AG09309 (cell line): ENCODE measurements at regions not wholly inside any gene's neighbourhood (a gene's known extent, or its start where the extent isn't known, plus 50 kb on each side); places are given as distances from the start of the nearest gene placed in this dataset.

Experiments
- DNase-seq: peaks from one replicate; pipeline ENCODE4 v3.0.0-alpha.2; 2010; ENCODE audit warnings: low read depth
- H3K4me3 ChIP-seq: 2 replicates; pipeline ENCODE4 v1.5.1; 2011; ENCODE audit warnings: mild to moderate bottlenecking, low read depth, low read length, moderate library complexity; ENCODE audit not compliant: control insufficient read depth
- TF ChIP-seq, protein P1 (sequence below): IDR thresholded peaks from 2 replicates; pipeline ENCODE4 v1.5.1; 2011; ENCODE audit warnings: mild to moderate bottlenecking, low read depth, low read length, inconsistent platforms; ENCODE audit not compliant: insufficient read depth, control insufficient read depth; ENCODE audit errors: missing control alignments

DNA sequence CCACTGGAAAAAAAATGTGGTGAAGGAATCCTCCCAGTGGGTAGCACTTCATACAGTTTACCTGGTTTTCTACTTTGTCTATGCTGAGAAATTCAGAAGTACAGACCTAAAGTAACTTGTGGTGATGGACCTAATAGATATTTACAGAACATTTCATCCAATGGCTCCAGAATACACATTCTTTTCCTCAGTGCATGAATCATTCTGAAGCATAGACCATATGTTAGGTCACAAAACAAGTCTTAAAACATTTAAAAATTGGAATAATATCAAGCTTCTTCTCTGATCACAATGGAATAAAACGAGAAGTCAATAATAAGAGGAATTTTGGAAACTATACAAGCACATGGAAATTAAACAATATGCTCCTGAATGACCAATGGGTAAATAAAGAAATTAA, 450.1 kb upstream of the INTU start:
- no peak for DNase-seq
- no peak overlapping the region for H3K4me3 ChIP-seq
- TF ChIP-seq, protein P1, sequence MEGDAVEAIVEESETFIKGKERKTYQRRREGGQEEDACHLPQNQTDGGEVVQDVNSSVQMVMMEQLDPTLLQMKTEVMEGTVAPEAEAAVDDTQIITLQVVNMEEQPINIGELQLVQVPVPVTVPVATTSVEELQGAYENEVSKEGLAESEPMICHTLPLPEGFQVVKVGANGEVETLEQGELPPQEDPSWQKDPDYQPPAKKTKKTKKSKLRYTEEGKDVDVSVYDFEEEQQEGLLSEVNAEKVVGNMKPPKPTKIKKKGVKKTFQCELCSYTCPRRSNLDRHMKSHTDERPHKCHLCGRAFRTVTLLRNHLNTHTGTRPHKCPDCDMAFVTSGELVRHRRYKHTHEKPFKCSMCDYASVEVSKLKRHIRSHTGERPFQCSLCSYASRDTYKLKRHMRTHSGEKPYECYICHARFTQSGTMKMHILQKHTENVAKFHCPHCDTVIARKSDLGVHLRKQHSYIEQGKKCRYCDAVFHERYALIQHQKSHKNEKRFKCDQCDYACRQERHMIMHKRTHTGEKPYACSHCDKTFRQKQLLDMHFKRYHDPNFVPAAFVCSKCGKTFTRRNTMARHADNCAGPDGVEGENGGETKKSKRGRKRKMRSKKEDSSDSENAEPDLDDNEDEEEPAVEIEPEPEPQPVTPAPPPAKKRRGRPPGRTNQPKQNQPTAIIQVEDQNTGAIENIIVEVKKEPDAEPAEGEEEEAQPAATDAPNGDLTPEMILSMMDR: no peak

GRCh38 chr4:127188847-127189246, 443.9 kb upstream of the INTU start:
- H3K4me3 ChIP-seq: no peak overlapping the region
- no peak for DNase-seq
- TF ChIP-seq, protein P1: no peak

DNA sequence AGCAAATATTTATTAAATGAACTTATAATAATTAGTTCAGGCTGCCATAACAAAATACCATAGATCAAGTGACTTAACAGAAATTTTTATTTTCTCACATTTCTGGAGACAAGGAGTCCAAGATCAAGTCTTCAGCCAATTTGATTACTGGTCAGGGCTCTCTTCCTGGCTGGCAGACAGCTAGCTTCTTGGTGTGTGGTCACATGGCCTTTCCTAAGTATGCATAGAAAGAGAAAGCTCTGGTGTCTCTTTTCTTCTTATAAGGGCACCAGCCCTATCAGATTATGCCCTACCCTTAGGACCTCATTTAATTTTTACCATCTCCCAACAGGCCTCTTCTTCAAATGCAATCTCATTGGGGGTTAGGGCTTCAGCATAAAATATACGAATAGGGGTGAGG, 438.5 kb upstream of the INTU start:
- no peak overlapping the region for H3K4me3 ChIP-seq
- no peak for DNase-seq
- TF ChIP-seq, protein P1: no peak

DNA sequence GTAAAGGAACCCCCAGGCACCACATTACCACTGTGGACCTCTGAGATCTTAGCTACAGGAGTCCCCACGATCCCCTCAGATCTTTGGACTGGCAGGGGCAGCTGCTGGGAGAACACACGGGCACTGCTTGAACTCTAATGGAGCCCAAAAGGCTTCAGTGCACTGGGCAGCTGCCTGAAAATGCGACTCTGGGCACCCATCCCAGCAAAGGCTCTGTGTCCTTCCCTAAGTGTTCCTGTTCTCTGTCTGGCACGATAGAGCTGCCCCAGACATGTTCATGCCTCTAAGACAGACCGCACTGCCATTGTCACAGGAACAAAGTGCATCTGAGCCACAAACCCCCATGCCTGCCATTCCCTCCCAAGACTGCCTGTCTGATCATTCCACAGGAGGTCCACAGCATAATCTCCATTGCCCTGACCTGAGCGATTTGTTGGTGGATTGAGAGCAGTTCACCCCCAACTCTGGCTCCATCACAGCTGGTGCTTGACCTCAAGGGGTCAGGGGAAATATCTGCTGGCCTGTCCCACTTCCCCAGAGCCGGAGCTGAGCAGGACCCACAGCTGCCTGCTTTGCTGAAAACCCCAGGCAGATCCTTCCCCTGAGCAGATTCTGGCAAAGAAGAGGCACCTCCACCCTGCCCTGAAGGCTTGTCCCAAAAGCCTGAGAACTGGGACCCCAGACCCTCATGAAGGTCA, 436.0 kb upstream of the INTU start:
- TF ChIP-seq, protein P1: no peak
- H3K4me3 ChIP-seq: no peak overlapping the region
- no peak for DNase-seq

DNA sequence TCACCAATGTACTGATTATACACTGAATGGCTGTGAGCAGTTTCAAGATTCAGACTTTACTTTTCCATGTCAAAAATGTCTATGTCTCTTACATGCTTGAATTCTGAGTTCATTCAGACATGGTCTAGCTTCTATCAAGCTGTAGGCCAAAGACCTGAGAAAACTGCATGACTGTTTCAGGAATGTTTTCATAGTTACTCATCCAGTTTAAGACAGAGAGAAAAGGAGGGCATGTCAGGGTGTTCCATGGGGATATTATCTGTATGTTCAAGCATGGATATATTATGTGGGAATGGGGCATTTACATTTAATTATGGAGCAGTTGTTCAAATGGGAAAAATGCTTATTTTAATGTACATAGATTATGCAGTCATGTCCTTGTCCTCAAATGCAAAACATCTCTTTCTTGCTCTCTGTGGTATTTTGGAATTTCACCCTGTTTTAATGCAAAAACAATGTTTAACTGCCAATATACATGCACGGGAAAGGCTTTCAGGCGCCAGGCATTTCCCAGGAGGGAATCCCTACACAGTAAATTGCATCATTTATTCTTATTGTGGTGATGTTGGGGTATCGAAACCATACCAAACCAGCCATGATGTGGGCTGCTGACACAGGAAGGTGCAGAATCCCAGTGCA, 429.1 kb upstream of the INTU start:
- no peak overlapping the region for H3K4me3 ChIP-seq
- peak; percentile 3 for DNase-seq
- TF ChIP-seq, protein P1: no peak

- no peak for DNase-seq
- TF ChIP-seq, protein P1: no peak
- no peak overlapping the region for H3K4me3 ChIP-seq
Observed at GRCh38 chr4:127204322-127204721, 428.4 kb upstream of the INTU start.
